HFF-Myc (cell line): ENCODE measurements at regions not wholly inside any gene's neighbourhood (a gene's known extent, or its start where the extent isn't known, plus 50 kb on each side); places are given as distances from the start of the nearest gene placed in this dataset.

Experiments
- DNase-seq: peaks from one replicate; pipeline ENCODE4 v3.0.0-alpha.2; 2011; ENCODE audit warnings: low read depth; ENCODE audit errors: extremely low read depth
- H3K4me3 ChIP-seq: replicated peaks from 2 replicates; pipeline ENCODE4 v1.5.1; 2011; ENCODE audit warnings: low read depth, mild to moderate bottlenecking, control low read depth, low read length
- TF ChIP-seq, protein P1 (sequence below): IDR thresholded peaks from 2 replicates; pipeline ENCODE4 v1.5.1; 2012; ENCODE audit warnings: mild to moderate bottlenecking, low read depth, low read length, control low read depth; ENCODE audit errors: missing control alignments

DNA sequence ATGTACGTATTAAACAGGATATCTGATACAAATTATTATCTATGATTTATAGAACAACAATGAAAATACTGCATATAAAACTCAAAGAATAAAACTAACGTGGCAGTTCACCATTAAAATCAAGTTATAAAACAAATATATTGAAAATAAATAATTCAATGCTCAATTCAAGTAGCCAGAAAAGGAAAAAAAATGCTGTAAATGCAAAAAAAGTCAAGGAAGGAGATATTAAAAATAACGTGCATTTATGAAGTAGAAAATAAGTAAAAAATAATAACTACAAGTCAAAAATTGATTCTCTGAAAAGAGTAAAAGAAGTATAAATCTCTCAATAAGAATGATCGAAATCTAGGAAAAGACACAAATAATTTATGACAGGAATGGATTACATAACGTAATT is 460.5 kb upstream of the CD180 start:
- TF ChIP-seq, protein P1, sequence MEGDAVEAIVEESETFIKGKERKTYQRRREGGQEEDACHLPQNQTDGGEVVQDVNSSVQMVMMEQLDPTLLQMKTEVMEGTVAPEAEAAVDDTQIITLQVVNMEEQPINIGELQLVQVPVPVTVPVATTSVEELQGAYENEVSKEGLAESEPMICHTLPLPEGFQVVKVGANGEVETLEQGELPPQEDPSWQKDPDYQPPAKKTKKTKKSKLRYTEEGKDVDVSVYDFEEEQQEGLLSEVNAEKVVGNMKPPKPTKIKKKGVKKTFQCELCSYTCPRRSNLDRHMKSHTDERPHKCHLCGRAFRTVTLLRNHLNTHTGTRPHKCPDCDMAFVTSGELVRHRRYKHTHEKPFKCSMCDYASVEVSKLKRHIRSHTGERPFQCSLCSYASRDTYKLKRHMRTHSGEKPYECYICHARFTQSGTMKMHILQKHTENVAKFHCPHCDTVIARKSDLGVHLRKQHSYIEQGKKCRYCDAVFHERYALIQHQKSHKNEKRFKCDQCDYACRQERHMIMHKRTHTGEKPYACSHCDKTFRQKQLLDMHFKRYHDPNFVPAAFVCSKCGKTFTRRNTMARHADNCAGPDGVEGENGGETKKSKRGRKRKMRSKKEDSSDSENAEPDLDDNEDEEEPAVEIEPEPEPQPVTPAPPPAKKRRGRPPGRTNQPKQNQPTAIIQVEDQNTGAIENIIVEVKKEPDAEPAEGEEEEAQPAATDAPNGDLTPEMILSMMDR: no peak
- no peak for DNase-seq
- H3K4me3 ChIP-seq: no peak overlapping the region

DNA sequence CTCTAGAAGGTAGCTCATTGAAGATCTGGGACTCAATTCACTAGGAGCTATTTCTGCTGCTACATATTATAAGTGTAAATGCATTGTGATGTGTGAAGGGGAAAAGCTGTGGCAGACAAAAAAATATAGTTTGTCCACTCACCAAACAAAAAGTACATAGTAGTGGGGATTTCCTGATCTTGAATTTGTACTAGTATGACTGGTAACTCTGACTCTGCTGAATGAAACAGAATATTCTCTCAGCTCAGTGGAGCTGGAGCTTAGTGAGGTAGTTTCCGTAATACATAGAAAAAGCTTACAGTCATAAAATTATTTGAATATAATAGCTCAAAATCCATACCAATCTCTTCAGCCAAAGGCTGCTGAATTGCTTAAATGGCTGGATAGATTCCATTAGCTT is 455.6 kb upstream of the CD180 start:
- TF ChIP-seq, protein P1: no peak
- H3K4me3 ChIP-seq: no peak overlapping the region
- DNase-seq: no peak

GRCh38 chr5:67651180-67651579 is 454.6 kb upstream of the CD180 start:
- TF ChIP-seq, protein P1: no peak
- no peak overlapping the region for H3K4me3 ChIP-seq

DNA sequence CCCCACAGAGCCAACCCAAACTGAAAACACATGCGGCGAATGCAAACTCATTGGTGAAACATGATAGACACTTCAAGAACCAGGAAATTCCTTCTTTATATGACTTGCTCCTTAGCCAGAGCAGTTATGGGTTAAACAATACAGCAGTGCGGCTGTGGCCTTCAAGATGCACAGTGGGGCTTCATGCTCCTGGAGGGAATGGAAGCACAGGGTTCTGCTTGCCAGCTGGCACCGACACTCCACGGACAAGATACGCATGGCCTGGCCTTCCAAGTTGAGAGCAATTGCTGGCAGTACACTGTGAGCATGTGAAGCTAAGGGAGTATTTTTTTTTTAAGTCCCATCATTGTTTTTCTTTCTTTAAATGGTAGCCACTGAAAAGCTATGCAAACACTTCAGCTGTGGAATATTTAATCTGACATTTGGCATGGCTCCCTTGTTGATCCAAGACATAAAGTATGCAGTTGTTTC is 451.6 kb upstream of the CD180 start:
- peak; percentile 69 for DNase-seq
- TF ChIP-seq, protein P1: no peak

More at GRCh38 chr5:67651180-67651579, 454.6 kb upstream of the CD180 start:
- DNase-seq: no peak

GRCh38 chr5:67647772-67648171 is 451.2 kb upstream of the CD180 start:
- TF ChIP-seq, protein P1: no peak
- no peak for DNase-seq
- H3K4me3 ChIP-seq: no peak overlapping the region

More for the DNA sequence above, 451.6 kb upstream of the CD180 start:
- H3K4me3 ChIP-seq: no peak overlapping the region

DNA sequence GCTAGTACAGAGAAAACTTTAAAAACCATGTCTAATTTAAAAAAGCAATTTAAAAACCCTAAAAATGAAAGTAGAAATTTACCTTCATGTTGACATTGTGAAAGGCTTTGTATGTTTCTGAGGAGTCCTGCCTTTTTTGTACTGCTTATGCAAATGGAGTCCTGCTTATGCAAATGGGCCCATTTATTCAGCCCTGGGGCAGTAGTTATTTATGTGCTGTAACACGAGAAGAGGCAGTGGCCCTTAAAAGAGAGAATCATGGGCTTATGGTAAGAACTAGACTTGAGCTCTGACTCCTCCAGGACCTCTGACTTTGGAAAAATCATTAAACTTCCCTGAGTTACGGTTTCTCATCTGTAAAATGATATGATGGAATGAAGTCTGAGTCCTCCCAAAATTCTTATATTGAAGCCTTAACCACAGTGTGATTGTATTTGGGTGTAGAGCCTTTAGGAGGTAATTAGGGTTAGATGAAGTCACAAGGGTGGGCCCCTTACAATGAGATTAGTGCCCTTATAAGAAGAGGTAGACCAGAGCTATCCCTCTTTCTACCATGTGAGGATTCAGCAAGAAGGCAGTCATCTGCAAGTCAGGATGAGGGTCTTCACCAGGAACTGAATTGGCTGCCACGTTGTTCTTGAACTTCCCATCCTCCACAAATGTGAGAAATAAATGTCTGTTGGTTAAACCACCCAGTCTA is 447.8 kb upstream of the CD180 start:
- TF ChIP-seq, protein P1: no peak
- DNase-seq: no peak

More for the DNA sequence above, 447.8 kb upstream of the CD180 start:
- no peak overlapping the region for H3K4me3 ChIP-seq
